ENCODE measurements at regions not wholly inside any gene's neighbourhood (a gene's known extent, or its start where the extent isn't known, plus 50 kb on each side); places are given as distances from the start of the nearest gene placed in this dataset.

DNA sequence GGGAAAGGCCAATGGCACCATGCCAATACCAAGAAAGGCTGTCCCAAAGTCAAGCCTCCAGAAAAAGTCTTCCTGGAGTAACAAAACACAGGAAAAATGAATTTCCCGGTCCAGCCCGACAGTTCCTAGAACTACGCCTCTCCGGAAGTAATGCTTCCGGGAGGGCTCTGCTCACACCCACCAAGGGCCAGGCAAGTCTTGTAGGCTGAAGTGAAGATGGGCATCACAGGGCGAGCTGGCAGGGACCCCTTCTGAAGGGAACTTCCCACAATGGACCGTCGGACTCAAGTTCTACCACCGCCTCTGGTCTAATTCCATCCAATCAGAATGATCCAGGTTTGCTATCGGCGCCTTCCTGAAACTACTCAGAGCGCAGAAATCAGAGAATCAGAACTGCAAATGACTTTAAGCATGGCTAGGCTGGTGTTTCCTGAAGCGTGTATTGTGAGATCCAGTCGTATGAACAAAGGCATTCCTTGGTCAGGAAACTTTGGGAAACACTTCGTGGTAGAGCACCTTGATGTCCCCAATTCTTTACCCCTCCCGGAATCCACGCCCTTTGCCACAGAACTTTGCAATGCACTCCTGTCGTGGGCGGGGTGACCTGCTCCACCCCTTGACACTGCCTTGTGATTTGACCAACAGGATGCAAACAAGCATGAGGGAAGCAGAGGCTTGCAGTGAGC, 127.8 kb downstream of the BCOR start:
- no peak for TF ChIP-seq POLR2A (IDR thresholded peaks at IDR 0.05)
- TF ChIP-seq, protein P1, sequence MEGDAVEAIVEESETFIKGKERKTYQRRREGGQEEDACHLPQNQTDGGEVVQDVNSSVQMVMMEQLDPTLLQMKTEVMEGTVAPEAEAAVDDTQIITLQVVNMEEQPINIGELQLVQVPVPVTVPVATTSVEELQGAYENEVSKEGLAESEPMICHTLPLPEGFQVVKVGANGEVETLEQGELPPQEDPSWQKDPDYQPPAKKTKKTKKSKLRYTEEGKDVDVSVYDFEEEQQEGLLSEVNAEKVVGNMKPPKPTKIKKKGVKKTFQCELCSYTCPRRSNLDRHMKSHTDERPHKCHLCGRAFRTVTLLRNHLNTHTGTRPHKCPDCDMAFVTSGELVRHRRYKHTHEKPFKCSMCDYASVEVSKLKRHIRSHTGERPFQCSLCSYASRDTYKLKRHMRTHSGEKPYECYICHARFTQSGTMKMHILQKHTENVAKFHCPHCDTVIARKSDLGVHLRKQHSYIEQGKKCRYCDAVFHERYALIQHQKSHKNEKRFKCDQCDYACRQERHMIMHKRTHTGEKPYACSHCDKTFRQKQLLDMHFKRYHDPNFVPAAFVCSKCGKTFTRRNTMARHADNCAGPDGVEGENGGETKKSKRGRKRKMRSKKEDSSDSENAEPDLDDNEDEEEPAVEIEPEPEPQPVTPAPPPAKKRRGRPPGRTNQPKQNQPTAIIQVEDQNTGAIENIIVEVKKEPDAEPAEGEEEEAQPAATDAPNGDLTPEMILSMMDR (IDR thresholded peaks at IDR 0.05), result no peak
- no peak for TF ChIP-seq EP300 (IDR thresholded peaks at IDR 0.05)
- TF ChIP-seq POLR2AphosphoS5 (IDR thresholded peaks at IDR 0.05), result no peak
